ENCODE measurements at regions not wholly inside any gene's neighbourhood (a gene's known extent, or its start where the extent isn't known, plus 50 kb on each side); places are given as distances from the start of the nearest gene placed in this dataset.

GRCh38 chr6:95795927-95796326 lies 218.6 kb downstream of the MANEA start:
- Histone ChIP-seq H3K27ac (ENCODE audit: insufficient read depth in 1 of 2, low read depth in 1 of 2, low read length in 2 of 2, poor library complexity in 1 of 2, severe bottlenecking in 2 of 2) (no peak overlapping the region), H3K36me3 (ENCODE audit: control insufficient read depth in 4 of 4, insufficient read depth in 4 of 4, low read length in 3 of 4) (no peaks in the 10 kb centered on the region), H3K4me1 (ENCODE audit: control extremely low read depth in 1 of 4, control insufficient read depth in 4 of 4, insufficient read depth in 4 of 4, low read length in 3 of 4) (no peaks in the 10 kb centered on the region), H3K4me3 (ENCODE audit: control insufficient read depth in 1 of 7, extremely low read depth in 1 of 7, insufficient read depth in 4 of 7, low read depth in 2 of 7, low read length in 6 of 7) (no peak overlapping the region), H3K9me3 (ENCODE audit: control extremely low read depth in 1 of 5, control insufficient read depth in 4 of 5, insufficient read depth in 2 of 5, low read depth in 1 of 5, low read length in 4 of 5) (no peaks in the 10 kb centered on the region), H3K27me3 (replicated peaks in 2 of 5; ENCODE audit: control insufficient read depth in 4 of 5, insufficient read depth in 5 of 5, low read length in 4 of 5) (no peaks in the 10 kb centered on the region)
- ChIA-PET POLR2A (no interaction called here), CTCF (no interaction called here)
- DNase-seq = no peak

- no peak for DNase-seq
- no peaks in the 10 kb centered on the region for H3K9me3 ChIP-seq (ENCODE audit: control extremely low read depth in 1 of 5, control insufficient read depth in 4 of 5, insufficient read depth in 2 of 5, low read depth in 1 of 5, low read length in 4 of 5)
- H3K27me3 ChIP-seq (replicated peaks in 2 of 5; ENCODE audit: control insufficient read depth in 4 of 5, insufficient read depth in 5 of 5, low read length in 4 of 5) = no peaks in the 10 kb centered on the region
- H3K4me1 ChIP-seq (ENCODE audit: control extremely low read depth in 1 of 4, control insufficient read depth in 4 of 4, insufficient read depth in 4 of 4, low read length in 3 of 4) = no peaks in the 10 kb centered on the region
- ChIA-PET POLR2A (no interaction called here), CTCF (interaction anchor here (0.6 kb wide), 1 partner anchor 87 kb away, joined by 3 read pairs; no protein-coding TSS in a partner anchor)
- whole genome bisulfite sequencing (ENCODE audit: insufficient coverage) = 100% methylated on average over 2 of the region's 2 CpGs
- H3K27ac ChIP-seq (ENCODE audit: insufficient read depth in 1 of 2, low read depth in 1 of 2, low read length in 2 of 2, poor library complexity in 1 of 2, severe bottlenecking in 2 of 2) = no peak overlapping the region
- no peaks in the 10 kb centered on the region for H3K36me3 ChIP-seq (ENCODE audit: control insufficient read depth in 4 of 4, insufficient read depth in 4 of 4, low read length in 3 of 4)
- H3K4me3 ChIP-seq (ENCODE audit: control insufficient read depth in 1 of 7, extremely low read depth in 1 of 7, insufficient read depth in 4 of 7, low read depth in 2 of 7, low read length in 6 of 7) = no peak overlapping the region
These were observed 218.7 kb upstream of the FUT9 start for GRCh38 chr6:95797054-95797453.

GRCh38 chr6:95802978-95803377 lies 212.8 kb upstream of the FUT9 start:
- DNase-seq = no peak
- H3K4me1 ChIP-seq (ENCODE audit: control extremely low read depth in 1 of 4, control insufficient read depth in 4 of 4, insufficient read depth in 4 of 4, low read length in 3 of 4) = no peaks in the 10 kb centered on the region
- H3K4me3 ChIP-seq (ENCODE audit: control insufficient read depth in 1 of 7, extremely low read depth in 1 of 7, insufficient read depth in 4 of 7, low read depth in 2 of 7, low read length in 6 of 7) = no peak overlapping the region
- CTCF ChIA-PET = no interaction called here
- POLR2A ChIA-PET = no interaction called here
- H3K36me3 ChIP-seq (ENCODE audit: control insufficient read depth in 4 of 4, insufficient read depth in 4 of 4, low read length in 3 of 4) = no peaks in the 10 kb centered on the region
- H3K9me3 ChIP-seq (ENCODE audit: control extremely low read depth in 1 of 5, control insufficient read depth in 4 of 5, insufficient read depth in 2 of 5, low read depth in 1 of 5, low read length in 4 of 5) = no peaks in the 10 kb centered on the region
- H3K27me3 ChIP-seq (replicated peaks in 2 of 5; ENCODE audit: control insufficient read depth in 4 of 5, insufficient read depth in 5 of 5, low read length in 4 of 5) = no peaks in the 10 kb centered on the region
- H3K27ac ChIP-seq (ENCODE audit: insufficient read depth in 1 of 2, low read depth in 1 of 2, low read length in 2 of 2, poor library complexity in 1 of 2, severe bottlenecking in 2 of 2) = no peak overlapping the region

- POLR2A ChIA-PET = no interaction called here
These were observed 211.9 kb upstream of the FUT9 start for GRCh38 chr6:95803889-95804288.

GRCh38 chr6:95804847-95805541 lies 210.8 kb upstream of the FUT9 start:
- CTCF ChIA-PET = no interaction called here
- no peaks in the 10 kb centered on the region for H3K36me3 ChIP-seq (ENCODE audit: control insufficient read depth in 4 of 4, insufficient read depth in 4 of 4, low read length in 3 of 4)
- POLR2A ChIA-PET = no interaction called here
- H3K27me3 ChIP-seq (replicated peaks in 2 of 5; ENCODE audit: control insufficient read depth in 4 of 5, insufficient read depth in 5 of 5, low read length in 4 of 5) = no peaks in the 10 kb centered on the region
- no peaks in the 10 kb centered on the region for H3K4me1 ChIP-seq (ENCODE audit: control extremely low read depth in 1 of 4, control insufficient read depth in 4 of 4, insufficient read depth in 4 of 4, low read length in 3 of 4)
- H3K9me3 ChIP-seq (ENCODE audit: control extremely low read depth in 1 of 5, control insufficient read depth in 4 of 5, insufficient read depth in 2 of 5, low read depth in 1 of 5, low read length in 4 of 5) = no peaks in the 10 kb centered on the region
- no peak overlapping the region for H3K27ac ChIP-seq (ENCODE audit: insufficient read depth in 1 of 2, low read depth in 1 of 2, low read length in 2 of 2, poor library complexity in 1 of 2, severe bottlenecking in 2 of 2)
- WGBS (ENCODE audit: insufficient coverage) = no CpG with 5 or more reads among the region's 2 CpGs
- DNase-seq = no peak
- no peak overlapping the region for H3K4me3 ChIP-seq (ENCODE audit: control insufficient read depth in 1 of 7, extremely low read depth in 1 of 7, insufficient read depth in 4 of 7, low read depth in 2 of 7, low read length in 6 of 7)

More at GRCh38 chr6:95803889-95804288, 211.9 kb upstream of the FUT9 start:
- no peaks in the 10 kb centered on the region for H3K36me3 ChIP-seq (ENCODE audit: control insufficient read depth in 4 of 4, insufficient read depth in 4 of 4, low read length in 3 of 4)
- no peak for DNase-seq
- no peaks in the 10 kb centered on the region for H3K9me3 ChIP-seq (ENCODE audit: control extremely low read depth in 1 of 5, control insufficient read depth in 4 of 5, insufficient read depth in 2 of 5, low read depth in 1 of 5, low read length in 4 of 5)
- H3K27ac ChIP-seq (ENCODE audit: insufficient read depth in 1 of 2, low read depth in 1 of 2, low read length in 2 of 2, poor library complexity in 1 of 2, severe bottlenecking in 2 of 2) = no peak overlapping the region
- no peak overlapping the region for H3K4me3 ChIP-seq (ENCODE audit: control insufficient read depth in 1 of 7, extremely low read depth in 1 of 7, insufficient read depth in 4 of 7, low read depth in 2 of 7, low read length in 6 of 7)
- no peaks in the 10 kb centered on the region for H3K4me1 ChIP-seq (ENCODE audit: control extremely low read depth in 1 of 4, control insufficient read depth in 4 of 4, insufficient read depth in 4 of 4, low read length in 3 of 4)
- CTCF ChIA-PET = no interaction called here
- H3K27me3 ChIP-seq (replicated peaks in 2 of 5; ENCODE audit: control insufficient read depth in 4 of 5, insufficient read depth in 5 of 5, low read length in 4 of 5) = no peaks in the 10 kb centered on the region

GRCh38 chr6:95805699-95806098 lies 210.1 kb upstream of the FUT9 start:
- Histone ChIP-seq H3K4me1 (ENCODE audit: control extremely low read depth in 1 of 4, control insufficient read depth in 4 of 4, insufficient read depth in 4 of 4, low read length in 3 of 4) (no peaks in the 10 kb centered on the region), H3K27me3 (replicated peaks in 2 of 5; ENCODE audit: control insufficient read depth in 4 of 5, insufficient read depth in 5 of 5, low read length in 4 of 5) (no peaks in the 10 kb centered on the region), H3K9me3 (ENCODE audit: control extremely low read depth in 1 of 5, control insufficient read depth in 4 of 5, insufficient read depth in 2 of 5, low read depth in 1 of 5, low read length in 4 of 5) (no peaks in the 10 kb centered on the region), H3K4me3 (ENCODE audit: control insufficient read depth in 1 of 7, extremely low read depth in 1 of 7, insufficient read depth in 4 of 7, low read depth in 2 of 7, low read length in 6 of 7) (no peak overlapping the region), H3K27ac (ENCODE audit: insufficient read depth in 1 of 2, low read depth in 1 of 2, low read length in 2 of 2, poor library complexity in 1 of 2, severe bottlenecking in 2 of 2) (no peak overlapping the region), H3K36me3 (ENCODE audit: control insufficient read depth in 4 of 4, insufficient read depth in 4 of 4, low read length in 3 of 4) (no peaks in the 10 kb centered on the region)
- DNase-seq = no peak
- POLR2A ChIA-PET = no interaction called here
- CTCF ChIA-PET = no interaction called here

- POLR2A ChIA-PET = no interaction called here
- H3K9me3 ChIP-seq (ENCODE audit: control extremely low read depth in 1 of 5, control insufficient read depth in 4 of 5, insufficient read depth in 2 of 5, low read depth in 1 of 5, low read length in 4 of 5) = no peaks in the 10 kb centered on the region
- no peaks in the 10 kb centered on the region for H3K4me1 ChIP-seq (ENCODE audit: control extremely low read depth in 1 of 4, control insufficient read depth in 4 of 4, insufficient read depth in 4 of 4, low read length in 3 of 4)
- H3K27ac ChIP-seq (ENCODE audit: insufficient read depth in 1 of 2, low read depth in 1 of 2, low read length in 2 of 2, poor library complexity in 1 of 2, severe bottlenecking in 2 of 2) = no peak overlapping the region
- CTCF ChIA-PET = no interaction called here
- no peaks in the 10 kb centered on the region for H3K36me3 ChIP-seq (ENCODE audit: control insufficient read depth in 4 of 4, insufficient read depth in 4 of 4, low read length in 3 of 4)
- no peak overlapping the region for H3K4me3 ChIP-seq (ENCODE audit: control insufficient read depth in 1 of 7, extremely low read depth in 1 of 7, insufficient read depth in 4 of 7, low read depth in 2 of 7, low read length in 6 of 7)
- 80% methylated on average over 1 of the region's 3 CpGs for WGBS (ENCODE audit: insufficient coverage)
- DNase-seq = no peak
- peaks cover 0 to 2% (median 0%) of the 10 kb centered on the region in 5 experiments for H3K27me3 ChIP-seq (replicated peaks in 2 of 5; ENCODE audit: control insufficient read depth in 4 of 5, insufficient read depth in 5 of 5, low read length in 4 of 5)
These were observed 200.3 kb upstream of the FUT9 start for GRCh38 chr6:95815389-95816056.
